GM13976 (cell line): ENCODE measurements at regions not wholly inside any gene's neighbourhood (a gene's known extent, or its start where the extent isn't known, plus 50 kb on each side); places are given as distances from the start of the nearest gene placed in this dataset.

Experiments
- DNase-seq: peaks from one replicate; pipeline ENCODE4 v3.0.0; 2012; ENCODE audit warnings: low spot score
- in situ Hi-C: fragments of 300-500 bp; cut with MboI; formaldehyde crosslinking; loops from one replicate; pipeline ENCODE4 v1.12.0; 2022; ENCODE audit warnings: low sequenced_read_pairs, mixed read lengths, inconsistent platforms; ENCODE audit not compliant: unreplicated experiment
- TF ChIP-seq, protein P1 (sequence below): IDR thresholded peaks from 2 replicates; pipeline ENCODE4 v1.5.1; 2012; ENCODE audit warnings: borderline replicate concordance, mild to moderate bottlenecking; ENCODE audit not compliant: insufficient read depth; ENCODE audit errors: extremely low read depth, missing control alignments, control extremely low read depth

DNA sequence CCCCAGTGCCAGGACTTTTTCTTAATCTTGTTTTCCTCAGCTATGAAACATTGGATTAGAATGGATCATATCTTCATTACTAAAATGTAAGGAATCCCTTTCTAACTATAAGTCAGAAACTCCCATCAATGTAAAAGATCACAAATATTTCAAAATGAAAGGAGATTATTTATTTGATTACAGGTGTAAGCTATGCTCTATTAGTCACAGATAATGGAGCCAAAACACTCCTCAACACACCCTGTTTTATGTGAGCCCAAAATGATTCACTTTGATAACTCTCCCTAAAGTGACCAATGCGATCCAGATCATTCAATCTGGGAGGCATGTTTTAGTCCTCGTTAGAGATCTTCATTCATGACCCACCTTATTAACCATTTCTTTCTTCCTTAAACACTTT is 566.7 kb upstream of the TENM3 start:
- in situ Hi-C loops: no loop called here
- TF ChIP-seq, protein P1, sequence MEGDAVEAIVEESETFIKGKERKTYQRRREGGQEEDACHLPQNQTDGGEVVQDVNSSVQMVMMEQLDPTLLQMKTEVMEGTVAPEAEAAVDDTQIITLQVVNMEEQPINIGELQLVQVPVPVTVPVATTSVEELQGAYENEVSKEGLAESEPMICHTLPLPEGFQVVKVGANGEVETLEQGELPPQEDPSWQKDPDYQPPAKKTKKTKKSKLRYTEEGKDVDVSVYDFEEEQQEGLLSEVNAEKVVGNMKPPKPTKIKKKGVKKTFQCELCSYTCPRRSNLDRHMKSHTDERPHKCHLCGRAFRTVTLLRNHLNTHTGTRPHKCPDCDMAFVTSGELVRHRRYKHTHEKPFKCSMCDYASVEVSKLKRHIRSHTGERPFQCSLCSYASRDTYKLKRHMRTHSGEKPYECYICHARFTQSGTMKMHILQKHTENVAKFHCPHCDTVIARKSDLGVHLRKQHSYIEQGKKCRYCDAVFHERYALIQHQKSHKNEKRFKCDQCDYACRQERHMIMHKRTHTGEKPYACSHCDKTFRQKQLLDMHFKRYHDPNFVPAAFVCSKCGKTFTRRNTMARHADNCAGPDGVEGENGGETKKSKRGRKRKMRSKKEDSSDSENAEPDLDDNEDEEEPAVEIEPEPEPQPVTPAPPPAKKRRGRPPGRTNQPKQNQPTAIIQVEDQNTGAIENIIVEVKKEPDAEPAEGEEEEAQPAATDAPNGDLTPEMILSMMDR: no peak

DNA sequence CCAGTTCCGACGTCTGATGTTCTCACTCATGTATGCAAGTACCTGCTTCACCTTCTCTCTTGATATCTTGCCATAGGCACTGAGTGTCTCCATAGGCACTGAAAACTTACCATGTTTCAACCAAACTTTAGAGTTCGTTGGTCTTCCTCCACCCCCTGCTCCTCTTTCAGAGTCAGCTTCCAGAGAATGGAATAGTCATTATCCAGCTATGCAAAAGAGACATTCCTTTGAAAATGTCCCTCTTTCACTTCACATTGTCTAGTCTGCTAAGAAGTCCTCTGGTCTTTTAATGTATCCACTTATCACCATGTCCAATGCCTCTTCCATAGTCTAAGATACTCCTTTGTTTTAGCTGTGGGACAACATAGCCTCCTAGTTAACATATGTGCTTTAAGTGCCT is 566.0 kb upstream of the TENM3 start:
- in situ Hi-C loops: no loop called here
- TF ChIP-seq, protein P1: no peak
- DNase-seq: no peak

More for the DNA sequence above, 566.7 kb upstream of the TENM3 start:
- no peak for DNase-seq

DNA sequence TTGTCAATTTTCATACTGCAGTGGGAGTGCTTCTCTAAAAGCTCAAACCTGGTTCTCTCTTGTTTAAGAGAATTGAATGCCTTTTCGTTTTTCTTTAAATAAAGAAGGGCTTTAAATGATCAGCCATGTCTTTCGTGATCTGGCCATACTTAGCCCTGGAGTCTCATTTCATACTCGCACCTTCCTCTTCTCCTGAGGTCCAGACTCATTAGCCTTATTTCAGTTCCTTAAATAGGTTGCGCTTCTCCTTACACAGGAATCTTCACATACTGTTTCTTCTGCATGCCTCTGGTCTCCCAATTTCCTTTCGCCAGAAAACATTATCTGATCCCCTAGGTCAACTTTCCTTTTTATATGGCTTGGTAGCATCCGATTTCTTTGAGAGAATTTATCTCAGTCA is 565.6 kb upstream of the TENM3 start:
- TF ChIP-seq, protein P1: no peak
- in situ Hi-C loops: no loop called here
- DNase-seq: no peak

DNA sequence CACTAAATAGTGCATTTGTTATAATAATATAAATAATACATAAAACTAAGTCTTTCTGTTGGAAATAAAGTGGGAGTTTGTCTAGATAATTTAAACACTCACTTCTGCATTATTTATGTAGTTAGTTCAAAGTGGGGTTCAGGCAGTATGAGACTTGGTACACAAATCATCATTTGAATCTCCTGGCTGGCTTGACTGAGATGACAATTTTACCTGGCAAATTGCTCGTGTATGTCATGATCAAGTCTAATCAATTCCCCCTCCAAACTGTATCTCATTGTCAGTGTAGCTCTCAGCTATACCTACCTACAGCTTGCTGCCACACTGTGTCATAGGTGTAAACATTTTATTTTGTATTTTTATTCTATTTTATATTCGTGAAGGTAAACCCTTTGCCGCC is 563.4 kb upstream of the TENM3 start:
- no peak for DNase-seq
- TF ChIP-seq, protein P1: no peak
- in situ Hi-C loops: no loop called here

DNA sequence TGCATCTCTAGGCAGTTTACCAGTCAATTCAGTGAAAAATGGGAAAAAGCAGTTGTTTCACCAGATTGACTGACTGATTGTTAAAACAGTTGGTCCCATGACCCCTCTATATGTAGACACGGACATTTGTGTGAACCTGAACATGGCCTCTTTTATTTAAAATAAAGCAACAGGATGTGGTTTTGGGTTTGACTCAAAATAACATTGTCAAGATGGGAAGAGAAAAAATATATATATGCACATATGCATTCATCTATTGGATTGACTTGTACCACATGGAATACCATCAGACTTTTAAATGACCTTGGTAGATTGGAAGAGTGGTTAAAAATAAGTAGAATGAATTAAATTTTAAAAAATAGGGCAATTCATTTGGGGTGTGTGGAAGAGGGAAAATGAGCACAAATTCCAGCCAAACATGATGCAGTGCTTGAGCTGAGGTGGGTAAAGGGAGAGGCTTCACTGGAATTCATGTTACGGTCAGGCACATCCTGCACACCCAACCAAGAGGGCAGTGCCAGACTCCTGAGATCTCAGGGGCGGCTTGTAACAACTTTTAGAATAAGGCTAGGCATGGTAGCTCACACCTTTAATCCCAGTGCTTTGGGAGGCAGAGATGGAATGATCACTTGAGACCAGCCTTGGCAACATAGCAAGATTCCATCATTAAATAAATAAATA is 560.7 kb upstream of the TENM3 start:
- no peak for DNase-seq
- in situ Hi-C loops: no loop called here
- TF ChIP-seq, protein P1: no peak

DNA sequence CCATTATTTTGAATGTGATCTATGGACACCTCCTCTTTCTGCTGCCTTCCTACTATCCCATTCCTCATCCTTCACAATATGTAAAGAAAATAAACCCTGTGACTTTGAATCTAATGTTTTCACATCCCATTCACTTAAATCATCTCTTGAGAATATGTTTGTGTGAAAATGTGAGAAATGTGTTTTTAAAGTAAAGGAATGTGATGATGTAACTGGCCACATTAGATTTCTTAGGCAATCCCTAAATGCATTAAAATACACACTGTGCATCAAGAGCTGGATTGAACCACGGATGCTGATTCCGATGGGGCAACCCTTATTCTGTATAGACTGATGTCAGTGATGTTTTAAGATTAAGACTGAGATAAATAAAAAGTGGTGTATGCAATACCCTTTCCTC is 558.9 kb upstream of the TENM3 start:
- in situ Hi-C loops: no loop called here
- no peak for DNase-seq
- TF ChIP-seq, protein P1: no peak
